ENCODE measurements at regions not wholly inside any gene's neighbourhood (a gene's known extent, or its start where the extent isn't known, plus 50 kb on each side); places are given as distances from the start of the nearest gene placed in this dataset.
"Not testable (repeated sequence)": the region's sequence is repeated elsewhere in the genome, so short reads cannot be mapped to it uniquely, and the experiment has no call there.

DNA sequence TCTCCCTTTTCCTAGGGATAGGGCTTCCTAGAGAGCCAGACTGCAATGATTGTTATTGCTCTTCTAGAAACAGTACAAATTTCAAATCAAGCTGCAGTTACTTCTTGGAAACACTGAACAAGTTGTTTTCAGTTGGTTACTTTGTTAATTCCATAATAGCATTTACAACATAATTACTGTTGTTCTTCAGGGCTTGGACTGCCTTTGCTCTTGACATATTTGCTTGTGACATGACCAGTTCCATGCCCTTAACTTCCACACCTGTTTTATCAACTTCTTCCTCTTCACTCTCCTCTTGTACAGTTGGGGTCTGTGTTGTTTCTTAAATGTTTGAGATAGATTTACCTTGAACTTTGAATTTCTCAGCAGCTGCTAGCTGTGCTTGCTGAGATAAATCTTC is 104.4 kb downstream of the SEC23IP start:
- no peak for DNase-seq

DNA sequence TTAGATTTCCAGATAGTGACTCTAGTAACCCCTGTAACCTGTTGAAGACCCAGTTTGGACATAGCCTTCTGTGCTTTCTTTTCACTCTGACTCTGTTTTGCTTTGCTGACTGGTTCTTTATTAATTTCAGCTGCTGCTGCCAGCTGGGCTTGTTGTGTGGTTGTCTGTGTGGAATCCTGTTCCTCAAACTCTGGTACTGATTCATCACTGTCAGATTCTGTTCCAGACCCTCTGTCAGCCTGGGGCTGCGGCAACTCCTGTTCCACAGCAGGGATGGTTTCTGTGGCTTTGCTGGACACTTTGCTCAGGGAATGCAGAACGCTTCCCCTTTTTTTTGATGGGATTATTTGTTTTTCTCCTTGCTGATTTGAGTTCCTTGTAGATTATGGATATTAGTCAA is 104.9 kb downstream of the SEC23IP start:
- DNase-seq, result no peak

DNA sequence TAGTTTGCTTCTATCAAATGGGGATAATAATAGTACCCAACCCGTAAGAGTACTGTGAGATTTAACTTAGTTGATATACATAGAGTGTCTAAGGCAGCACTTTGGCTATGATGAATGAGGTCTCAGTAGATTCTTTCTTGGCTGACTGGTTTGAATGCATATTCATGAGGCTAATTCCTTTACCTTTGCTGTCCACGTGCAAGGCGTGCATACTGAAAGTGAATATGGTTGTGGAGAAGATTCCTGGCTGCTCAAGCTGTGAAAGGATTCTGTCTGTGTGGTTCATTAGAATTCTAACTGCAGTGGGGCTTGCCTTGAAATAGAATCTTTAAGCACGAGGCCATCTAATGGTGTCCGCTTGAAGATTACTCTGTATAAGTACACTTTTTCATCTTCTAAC is 110.3 kb downstream of the SEC23IP start:
- no peak for DNase-seq

DNA sequence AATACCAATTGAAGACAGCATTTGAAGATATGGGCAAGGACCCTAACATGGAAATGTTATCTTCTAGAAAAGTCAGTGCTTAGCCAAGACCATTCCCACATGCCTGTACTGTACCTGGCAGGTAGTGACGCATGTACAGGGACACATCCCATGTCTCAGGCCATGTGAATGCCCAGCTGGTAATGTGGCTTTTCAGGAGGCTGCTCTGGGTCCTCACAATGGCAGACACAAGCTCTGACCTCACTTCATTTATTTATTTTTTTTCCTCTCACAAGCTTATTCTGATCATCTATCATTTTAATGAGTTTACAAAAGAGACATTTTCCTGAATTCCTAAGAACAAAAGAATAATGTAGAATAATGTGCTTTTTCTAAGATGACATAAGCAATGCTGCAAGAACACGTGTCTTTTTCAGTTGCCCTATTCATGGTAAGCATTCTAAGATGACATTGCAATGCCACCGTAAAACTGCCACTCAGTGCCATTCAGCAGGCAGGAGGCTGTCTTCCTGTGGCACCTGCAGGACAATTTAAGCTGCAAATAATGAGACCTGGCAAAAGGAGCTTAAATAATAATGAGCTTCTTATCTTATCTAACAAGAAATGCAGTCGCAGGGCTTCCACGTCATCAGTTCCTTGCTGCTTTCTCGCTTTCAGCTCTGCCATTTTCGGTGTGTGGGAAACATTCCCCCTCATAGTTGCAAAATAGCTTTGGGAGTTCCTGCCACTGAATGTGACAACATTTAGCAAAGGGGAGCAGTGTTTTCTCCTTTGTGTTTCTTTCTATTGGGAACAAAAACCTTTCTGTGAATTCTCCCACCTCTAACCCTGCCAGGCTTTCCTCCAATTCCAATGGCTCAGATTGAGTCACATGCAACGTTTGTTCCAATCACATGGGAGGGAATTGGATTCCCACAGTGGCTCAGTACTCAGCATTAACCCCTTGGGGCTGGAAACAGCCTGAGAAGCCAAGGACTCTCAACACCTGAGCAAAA is 113.0 kb downstream of the SEC23IP start:
- no peak for DNase-seq

DNA sequence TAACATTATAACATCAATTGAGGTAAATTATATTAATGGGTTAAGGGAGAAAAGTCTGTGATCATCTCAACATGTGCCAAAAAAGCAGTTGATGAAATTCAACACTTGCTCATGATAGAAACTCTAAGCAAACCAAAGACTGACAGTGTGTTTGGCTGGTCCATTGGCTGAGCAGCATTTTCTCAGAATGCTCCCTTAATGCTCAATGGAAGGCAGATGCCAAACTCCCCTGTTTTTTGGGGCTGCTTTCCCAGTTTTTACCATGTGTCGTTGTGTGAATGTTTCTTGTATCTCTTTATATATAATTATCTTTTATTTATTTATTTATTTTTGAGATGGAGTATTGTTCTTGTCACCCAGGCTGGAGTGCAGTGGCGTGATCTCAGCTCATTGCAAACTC is 114.7 kb downstream of the SEC23IP start:
- DNase-seq, result no peak

DNA sequence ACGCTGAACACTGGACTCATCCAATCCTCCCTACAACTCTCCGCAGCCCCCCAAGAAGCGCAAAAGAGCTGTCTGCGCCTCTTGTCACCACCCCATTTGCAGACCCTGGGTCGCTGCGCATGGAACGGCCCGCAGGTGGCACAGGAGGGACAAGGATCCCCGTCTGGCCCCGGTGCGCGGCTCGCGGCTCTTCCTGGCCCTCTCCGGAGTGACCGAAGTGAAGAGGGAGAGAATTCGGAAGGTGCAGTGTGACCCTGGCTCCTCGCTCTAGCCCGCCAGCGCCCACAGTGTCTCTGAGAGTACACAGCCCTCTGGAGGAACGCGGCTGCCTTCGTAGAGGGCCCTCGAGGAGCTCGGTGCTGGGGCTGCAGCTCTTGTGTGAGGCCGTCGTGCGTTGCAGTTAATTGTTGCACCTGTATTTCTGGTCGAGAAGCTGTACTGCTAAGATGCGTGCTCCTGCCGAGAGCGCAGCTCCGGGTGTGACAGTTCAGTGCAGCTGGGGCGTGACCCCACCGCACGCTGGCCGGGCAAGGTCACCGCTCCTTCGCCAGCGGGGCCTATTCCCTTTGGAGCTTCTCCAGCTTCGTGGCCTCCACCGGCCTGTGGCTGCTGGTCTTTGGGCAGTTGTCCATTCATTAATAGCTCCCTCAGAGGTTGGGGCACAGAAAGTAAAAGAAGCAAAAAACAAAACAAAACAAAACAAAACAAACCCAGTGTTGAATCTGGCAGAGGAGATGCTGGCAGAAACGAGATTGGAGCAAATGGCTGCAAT is 119.0 kb downstream of the SEC23IP start:
- DNase-seq, result no peak

DNA sequence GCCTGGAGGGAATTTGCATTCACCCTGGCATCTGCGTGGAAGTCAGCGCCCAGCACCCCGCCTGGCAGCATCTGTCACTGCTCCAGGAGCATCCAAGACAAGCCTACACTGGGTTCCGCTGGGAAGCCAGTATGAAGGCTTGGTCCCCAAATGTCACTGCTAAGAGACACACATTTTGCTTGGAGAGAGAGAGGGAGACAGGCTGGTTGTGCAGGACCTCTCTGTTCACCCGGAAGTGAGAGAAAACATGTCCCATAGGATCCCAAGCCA is 119.5 kb downstream of the SEC23IP start:
- DNase-seq, result no peak

DNA sequence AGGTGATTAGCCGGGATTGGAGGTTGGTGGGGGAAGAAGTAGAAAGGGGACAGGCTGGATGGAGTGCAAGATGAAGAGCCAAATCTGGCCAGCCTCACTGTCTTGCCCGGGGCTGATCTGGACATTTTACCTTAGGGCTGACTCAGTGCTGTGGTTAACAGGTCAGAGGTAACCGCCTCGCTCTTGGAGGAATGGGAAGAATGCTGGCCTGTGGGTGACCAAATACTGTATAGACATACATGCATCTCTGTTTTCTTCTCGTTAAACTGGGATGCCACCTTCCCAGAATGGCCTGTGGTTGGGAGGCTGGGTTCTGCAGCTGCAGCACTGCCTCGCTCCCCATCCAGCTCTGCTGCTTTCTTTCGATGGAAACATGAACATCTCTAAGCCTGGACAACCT is 120.0 kb downstream of the SEC23IP start:
- DNase-seq, result no peak

DNA sequence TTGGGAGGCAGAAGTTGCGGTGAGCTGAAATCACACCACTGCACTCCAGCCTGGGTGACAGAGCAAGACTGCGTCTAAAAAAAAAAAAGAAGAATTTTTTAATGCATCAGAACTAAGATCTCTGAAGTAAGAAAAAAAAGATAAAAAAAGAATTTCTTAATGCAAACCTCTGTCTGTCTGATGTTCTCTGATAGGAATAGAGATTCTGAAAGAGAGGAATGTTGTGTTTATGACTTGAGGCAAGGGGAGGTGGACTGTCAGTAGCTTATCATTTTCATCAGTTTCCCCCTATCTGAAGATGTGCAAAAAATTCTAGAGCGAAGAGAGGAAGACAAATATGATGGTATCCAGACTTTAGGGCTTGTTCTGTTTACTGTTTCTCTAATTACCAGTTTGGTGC is 121.5 kb downstream of the SEC23IP start:
- no peak for DNase-seq

DNA sequence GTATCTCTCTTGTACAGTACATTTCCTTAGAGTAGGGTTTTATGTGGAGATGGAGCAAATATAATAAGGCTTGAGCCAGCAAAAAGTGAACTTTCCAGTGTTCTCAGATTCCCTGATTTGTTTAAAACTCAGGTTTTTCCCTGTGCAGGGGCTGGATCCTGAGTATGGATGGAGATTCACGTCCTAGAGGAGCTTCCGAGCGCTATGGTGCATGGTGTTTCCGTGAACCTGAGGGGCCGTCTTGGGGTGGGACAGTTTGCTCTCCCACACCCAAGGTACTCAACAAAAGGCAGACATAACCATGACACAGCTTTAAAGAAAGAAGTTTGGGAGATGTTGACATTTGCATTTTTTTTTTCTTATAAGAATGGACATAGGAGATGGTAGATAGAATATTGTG is 122.5 kb downstream of the SEC23IP start:
- no peak for DNase-seq

DNA sequence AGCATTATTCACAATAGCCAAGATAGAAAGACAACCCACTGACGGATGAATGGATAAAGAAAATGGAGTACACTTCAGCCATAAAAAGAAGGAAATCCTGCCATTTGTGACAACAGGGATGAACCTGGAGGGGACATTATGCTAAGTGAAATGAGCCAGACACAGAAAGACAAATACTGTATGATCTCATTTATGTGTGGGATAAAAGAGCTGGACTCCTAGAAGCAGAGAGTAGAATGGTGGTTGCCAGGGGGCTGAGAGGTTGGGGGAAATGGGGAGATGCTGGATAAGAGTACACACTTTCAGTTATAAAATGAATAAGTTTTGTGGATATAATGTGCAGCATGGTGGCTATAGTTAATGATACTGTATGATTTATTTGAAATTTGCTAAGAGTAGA is 124.4 kb downstream of the SEC23IP start:
- DNase-seq, result no peak

DNA sequence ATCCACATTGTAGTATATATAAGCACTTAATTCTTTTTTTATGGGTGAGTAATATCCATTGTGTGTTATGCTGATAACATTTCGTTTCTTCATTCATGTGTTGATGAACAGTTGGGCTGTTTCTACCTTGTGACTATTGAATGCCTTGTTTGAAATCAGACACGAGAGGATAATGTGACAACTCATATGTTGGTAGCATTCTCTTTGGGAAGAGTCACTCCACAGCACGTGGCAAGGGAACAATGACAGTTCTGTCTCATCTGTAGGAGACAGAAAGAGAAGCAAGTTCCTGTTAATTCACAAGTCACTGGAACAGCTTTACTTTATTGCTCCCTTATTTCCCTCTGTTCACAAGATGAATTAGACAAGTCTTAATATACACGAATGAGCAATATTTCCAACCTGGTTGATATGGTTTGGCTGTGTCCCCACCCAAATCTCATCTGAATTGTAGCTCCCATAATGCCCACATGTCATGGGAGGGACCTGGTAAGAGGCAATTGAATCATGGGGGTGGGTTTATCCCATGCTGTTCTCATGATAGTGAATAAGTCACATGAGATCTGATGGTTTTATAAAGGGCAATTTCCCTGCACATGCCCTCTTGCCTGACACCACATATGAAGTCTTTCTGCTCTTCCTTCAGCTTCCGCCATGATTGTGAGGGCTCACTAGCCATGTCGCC is 125.3 kb downstream of the SEC23IP start:
- no peak for DNase-seq

DNA sequence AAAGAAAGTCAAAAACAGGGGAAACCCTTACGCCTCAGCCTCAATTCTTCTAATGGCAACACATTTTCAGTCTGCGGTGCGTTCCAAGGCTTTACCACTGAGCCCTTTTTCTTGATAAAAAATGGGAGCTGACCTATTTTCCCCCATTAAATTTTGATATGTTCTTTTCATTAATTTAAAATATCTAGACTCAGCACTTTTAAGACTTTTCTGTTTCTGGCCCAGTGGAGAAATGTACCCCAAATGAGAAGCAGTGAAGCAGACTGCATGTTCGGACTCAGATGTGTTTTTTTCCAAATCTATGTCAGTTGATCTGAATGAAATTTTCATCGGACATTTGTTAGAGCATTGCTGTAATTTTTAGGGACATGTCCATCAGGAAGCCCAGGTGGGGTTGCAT is 126.2 kb downstream of the SEC23IP start:
- DNase-seq, result no peak

DNA sequence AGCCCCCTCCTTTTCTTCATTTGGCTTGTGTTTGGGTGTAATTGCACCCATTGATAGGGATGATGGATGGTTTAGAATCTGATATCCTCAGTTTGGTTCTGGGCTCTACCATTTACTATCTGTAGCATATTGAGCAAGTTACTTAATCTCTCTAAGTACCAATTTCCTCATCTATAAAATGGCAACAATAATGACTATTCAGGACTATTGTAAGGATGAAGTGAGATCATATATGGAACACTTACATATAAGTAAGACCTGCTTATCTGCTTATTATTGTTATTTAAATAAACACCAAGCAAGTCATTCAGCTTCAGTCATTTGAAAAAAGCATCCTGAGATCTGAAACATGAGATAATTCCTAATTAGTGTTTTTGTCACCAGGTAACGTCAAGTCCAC is 127.0 kb downstream of the SEC23IP start:
- peak; percentile 31 for DNase-seq

DNA sequence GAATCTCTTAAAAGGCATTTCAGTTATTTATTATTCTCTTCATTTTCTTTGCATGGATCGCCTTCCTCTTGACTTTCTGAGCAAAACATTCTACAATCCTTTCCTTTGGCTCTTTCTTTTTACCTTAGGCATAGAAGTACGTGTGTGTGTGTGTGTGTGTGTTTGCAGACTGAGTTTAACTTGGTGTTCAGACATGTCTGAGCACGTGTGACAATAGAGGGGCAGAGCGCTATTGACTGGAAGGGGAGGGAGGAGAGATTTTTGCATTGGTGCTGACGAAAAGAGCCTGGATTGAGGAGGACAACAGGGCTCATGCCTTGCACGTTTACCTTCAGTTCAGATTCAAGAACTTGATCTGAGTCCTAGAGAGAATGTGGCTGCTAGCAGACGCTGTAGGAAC is 129.8 kb downstream of the SEC23IP start:
- DNase-seq, result no peak

DNA sequence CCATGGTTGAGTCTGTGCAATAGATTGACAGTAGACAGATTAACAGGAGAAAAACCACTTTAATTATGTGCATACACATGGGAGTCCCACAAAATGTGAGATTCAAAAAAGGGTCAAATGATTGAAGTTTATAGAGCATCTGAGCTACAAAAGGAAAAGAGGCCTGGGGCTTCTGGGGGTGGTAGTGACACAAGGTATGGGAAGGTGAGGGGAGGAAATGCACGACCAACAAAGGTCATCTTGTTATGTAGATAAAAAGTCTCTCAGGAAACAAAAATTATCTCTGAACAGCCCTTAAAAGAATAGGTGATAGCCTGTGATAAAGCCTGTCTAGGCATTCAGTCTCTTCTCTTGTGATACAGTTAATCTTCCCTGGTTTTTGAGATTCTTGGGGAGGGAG is 141.7 kb downstream of the SEC23IP start:
- DNase-seq, result no peak

DNA sequence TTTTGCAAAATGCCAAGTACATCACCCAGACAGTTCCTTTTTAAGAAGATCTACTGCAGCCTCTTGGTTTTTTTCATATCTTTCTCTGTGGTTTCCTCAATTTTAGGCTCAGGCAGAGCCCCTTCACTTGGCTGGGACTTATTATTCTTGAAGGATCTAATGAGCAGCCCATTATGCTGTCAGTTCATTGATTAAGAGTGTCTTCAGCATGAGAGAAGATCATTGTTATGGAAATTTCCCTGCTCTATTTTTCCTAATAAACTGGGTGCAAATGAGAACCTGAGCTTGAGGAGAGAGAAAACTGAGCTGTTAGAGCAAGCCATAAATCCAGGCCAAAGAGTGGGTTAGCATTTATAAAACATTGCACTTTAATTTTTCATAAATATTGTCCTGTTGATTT is 146.5 kb downstream of the SEC23IP start:
- DNase-seq, result no peak

DNA sequence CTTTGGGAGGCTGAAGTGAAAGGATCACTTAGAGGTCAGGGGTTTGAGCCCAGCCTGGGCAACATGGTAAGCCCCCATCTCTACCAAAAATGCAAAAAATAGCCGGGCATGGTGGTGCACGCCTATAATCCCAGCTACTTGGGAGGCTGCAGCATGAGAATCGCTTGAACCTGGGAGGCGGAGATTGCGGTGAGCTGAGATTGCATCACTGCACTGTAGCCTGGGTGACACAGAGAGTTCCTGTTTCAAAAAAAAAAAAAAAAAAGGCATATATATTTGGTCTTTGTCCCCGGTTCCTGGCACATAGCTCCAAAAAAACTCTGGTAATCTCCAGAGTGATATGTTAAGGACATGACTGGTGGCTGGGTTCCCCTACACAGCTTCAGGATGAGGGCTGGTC is 147.3 kb downstream of the SEC23IP start:
- no peak for DNase-seq

DNA sequence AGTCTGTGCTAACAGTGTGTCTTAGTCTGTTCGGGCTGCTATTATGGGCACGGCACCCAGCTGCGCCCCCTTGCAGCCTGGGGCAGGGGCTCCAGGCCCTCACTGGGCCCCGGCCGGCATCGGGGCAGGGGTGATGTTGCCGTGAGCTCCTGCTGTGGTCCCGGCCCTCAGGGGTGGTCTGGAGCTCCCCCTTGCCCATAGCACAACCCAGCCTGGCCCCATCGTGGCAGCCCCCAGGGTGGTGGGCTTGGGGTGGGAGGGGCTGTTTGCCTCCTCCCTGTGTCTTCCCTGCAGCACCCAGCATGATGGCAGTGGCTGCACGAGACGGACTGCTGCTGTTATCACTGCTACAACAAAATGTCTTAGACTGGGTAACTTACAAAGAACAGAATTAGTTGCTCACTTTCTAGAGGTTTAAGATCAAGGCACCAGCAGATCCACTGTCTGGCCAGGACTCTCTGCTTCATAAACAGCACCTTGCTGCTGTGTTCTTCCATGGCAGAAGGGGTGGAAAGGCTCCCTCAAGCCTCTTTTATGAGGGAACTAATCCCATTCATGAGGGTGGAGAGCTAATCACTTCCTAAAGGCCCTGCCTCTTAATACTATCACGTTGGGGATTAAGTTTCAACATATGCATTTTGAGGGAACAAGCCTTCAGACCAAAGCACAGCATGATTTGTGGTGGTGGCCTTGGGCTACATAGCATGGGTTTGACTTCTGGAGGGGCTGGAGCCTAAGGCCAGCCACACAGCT is 149.5 kb downstream of the SEC23IP start:
- DNase-seq, result no peak

DNA sequence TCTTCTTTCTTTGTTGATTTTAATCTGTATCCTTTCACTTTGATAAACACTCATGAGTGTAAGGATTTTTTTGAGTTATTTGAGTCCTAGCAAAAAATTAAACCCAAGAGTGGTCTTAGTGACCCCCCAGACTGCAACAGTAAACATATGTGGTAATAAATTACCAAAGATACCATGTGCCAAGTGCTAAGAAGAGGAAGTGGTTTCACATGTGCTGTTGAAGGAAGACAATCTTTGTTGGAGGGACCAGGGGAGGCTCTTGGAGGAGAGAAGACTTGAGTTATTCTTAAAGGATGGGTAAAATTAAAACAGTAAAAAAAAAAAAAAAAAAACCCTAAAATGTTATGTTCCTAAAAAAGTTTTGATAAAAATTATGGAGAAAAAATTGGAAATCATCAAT is 150.2 kb downstream of the SEC23IP start:
- no peak for DNase-seq

DNA sequence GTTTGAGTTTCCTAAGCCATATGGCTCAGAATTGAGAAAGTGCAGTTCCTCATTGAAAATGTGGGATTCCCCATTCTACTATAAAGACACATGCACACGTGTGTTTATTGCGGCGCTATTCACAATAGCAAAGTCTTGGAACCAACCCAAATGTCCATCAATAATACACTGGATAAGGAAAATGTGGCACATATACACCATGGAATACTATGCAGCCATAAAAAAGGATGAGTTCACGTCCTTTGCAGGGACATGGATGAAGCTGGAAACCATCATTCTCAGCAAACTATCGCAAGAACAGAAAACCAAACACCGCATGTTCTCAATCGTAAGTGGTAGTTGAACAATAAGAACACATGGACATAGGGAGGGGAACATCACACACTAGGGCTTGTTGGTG is 154.8 kb downstream of the SEC23IP start:
- not testable (repeated sequence) for DNase-seq

DNA sequence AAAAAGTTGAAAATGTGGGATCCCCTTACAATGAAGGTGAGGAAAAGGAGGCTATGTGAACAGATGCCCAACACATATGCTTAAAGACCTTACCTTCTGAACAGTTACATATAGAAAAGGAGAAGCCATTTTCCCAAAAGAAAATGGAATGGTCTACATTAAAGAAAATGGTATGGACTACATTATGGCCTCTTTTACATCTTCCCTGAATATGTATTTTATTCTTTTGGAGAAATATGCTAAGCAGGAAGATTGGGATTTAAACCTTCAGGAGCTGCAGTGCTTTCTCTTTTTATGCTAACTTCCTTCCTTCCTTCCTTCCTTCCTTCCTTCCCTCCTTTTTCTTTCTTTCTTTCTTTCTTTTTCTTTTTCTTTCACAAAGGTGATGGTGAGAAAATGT is 155.4 kb downstream of the SEC23IP start:
- DNase-seq, result no peak

DNA sequence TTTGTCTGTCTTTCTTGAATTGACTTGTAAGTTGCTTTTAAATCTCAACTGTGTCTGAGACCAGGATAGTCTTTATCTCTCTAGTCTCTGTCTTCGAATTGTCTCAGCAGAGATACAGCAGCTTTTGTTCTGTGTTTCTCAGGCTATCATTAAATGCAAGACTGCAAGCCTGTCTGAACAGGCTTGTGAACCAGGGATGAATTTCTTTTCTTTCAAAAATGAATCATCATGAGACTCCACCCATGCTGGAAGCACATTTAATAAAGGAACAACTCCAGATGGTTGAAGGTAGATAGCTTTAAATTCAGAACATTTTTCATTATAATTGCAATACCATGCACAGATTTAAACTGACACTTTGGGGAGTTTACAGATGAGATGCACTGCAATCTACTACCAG is 155.9 kb downstream of the SEC23IP start:
- no peak for DNase-seq
